HepG2 (cell line): ENCODE measurements at regions not wholly inside any gene's neighbourhood (a gene's known extent, or its start where the extent isn't known, plus 50 kb on each side); places are given as distances from the start of the nearest gene placed in this dataset.

Experiments
- ATAC-seq: fragments of 200-7000 bp; cut with Tn5 transposase; 3 replicates; pipeline ENCODE4 v1.9.1; 2020; ENCODE audit warnings: mild to moderate bottlenecking, moderate library complexity
- BruUV-seq: library from RNA; stranded (reverse); fragments of 400-500 nt; replicated peaks from 2 replicates; lab custom pipeline; 2021; lab: Mats Ljungman, UMichigan
- CTCF ChIA-PET: fragments of 300-600 bp; formaldehyde crosslinking; extraction: SDS; loops from one replicate; lab custom pipeline; 2021; ENCODE audit warnings: low total read pairs, inconsistent platforms, low intra/inter-chr PET ratio; lab: Yijun Ruan, JAX
- POLR2A ChIA-PET: fragments of 350-600 bp; sonication (Branson Sonifier 250); formaldehyde crosslinking; loops from one replicate; lab custom pipeline; 2020; ENCODE audit warnings: antibody characterized with exemption, inconsistent platforms; lab: Yijun Ruan, JAX
- DNase-seq: peaks from one replicate; pipeline ENCODE4 v3.0.0-alpha.2; 2015; ENCODE audit warnings: low spot score
- FAIRE-seq: peaks from 3 replicates; lab custom pipeline; 2011; peaks lifted over from hg19 to GRCh38; lab: Jason Lieb, UNC
- H2AFZ ChIP-seq: one replicate; pipeline ENCODE4 v1.6.1; 2011; ENCODE audit warnings: low read length, inconsistent platforms
- H3K27ac ChIP-seq: fragments of 300-600 bp; 3 replicates; pipeline ENCODE4 v1.8.0; 2011; ENCODE audit warnings: mixed run types, mild to moderate bottlenecking, mixed read lengths, low read length, inconsistent platforms; ENCODE audit not compliant: insufficient read depth; ENCODE audit errors: extremely low read length
- H3K27me3 ChIP-seq, 2 experiments: fragments of 200-600 bp in 1 of 2; 2 replicates in 1 of 2; 3 replicates in 1 of 2; pipeline versions ENCODE4 v1.6.0 to v1.8.0; 2011; ENCODE audit warnings: low read length in 2 of 2, mild to moderate bottlenecking in 2 of 2, moderate library complexity in 2 of 2, inconsistent platforms in 1 of 2; ENCODE audit not compliant: insufficient read depth in 2 of 2, control insufficient read depth in 1 of 2
- H3K36me3 ChIP-seq, 2 experiments: fragments of 200-600 bp in 1 of 2; replicated peaks in 1 of 2; 2 replicates in 1 of 2; 3 replicates in 1 of 2; pipeline versions ENCODE4 v1.5.1 to v1.8.0; 2011; ENCODE audit warnings: low read length in 2 of 2, inconsistent platforms in 1 of 2; ENCODE audit not compliant: insufficient read depth in 2 of 2, control insufficient read depth in 1 of 2
- H3K4me1 ChIP-seq: 2 replicates; pipeline ENCODE4 v1.5.1; 2012; ENCODE audit warnings: low read length, inconsistent platforms; ENCODE audit not compliant: insufficient read depth
- H3K4me2 ChIP-seq: 2 replicates; pipeline ENCODE4 v1.6.0; 2011; ENCODE audit warnings: low read depth, low read length, inconsistent platforms
- H3K4me3 ChIP-seq, 3 experiments: fragments of 200-600 bp in 1 of 3; sonication (generic), shearing (Covaris generic) in 1 of 3; replicated peaks in 1 of 3; 2 replicates each; pipeline ENCODE4 v1.5.1; 2011 to 2016; ENCODE audit warnings: low read length in 3 of 3, inconsistent platforms in 2 of 3, low read depth in 2 of 3, mild to moderate bottlenecking in 2 of 3, control low read depth in 1 of 3, mixed read lengths in 1 of 3; ENCODE audit not compliant: insufficient read depth in 1 of 3
- H3K79me2 ChIP-seq: one replicate; pipeline ENCODE4 v1.6.1; 2011; ENCODE audit warnings: low read length, inconsistent platforms; ENCODE audit not compliant: insufficient read depth
- H3K9ac ChIP-seq: 2 replicates; pipeline ENCODE4 v1.6.0; 2011; ENCODE audit warnings: mild to moderate bottlenecking, low read depth, low read length, inconsistent platforms; ENCODE audit not compliant: insufficient read depth
- H3K9me3 ChIP-seq: 2 replicates; pipeline ENCODE4 v1.5.1; 2012; ENCODE audit warnings: mild to moderate bottlenecking, low read length
- H4K20me1 ChIP-seq: 2 replicates; pipeline ENCODE4 v1.6.0; 2011; ENCODE audit warnings: inconsistent platforms, mild to moderate bottlenecking, low read length, moderate library complexity; ENCODE audit not compliant: insufficient read depth
- EP300 ChIP-seq, 3 experiments: sonication (generic) in 1 of 3; formaldehyde crosslinking in 1 of 3; IDR thresholded peaks; 2 replicates each; pipeline versions ENCODE4 v1.5.1 to v1.6.1; 2011 to 2020; ENCODE audit warnings: low read depth in 2 of 3, low read length in 2 of 3, borderline replicate concordance in 1 of 3, improper control_type of control experiment in 1 of 3, mild to moderate bottlenecking in 1 of 3, missing genetic modification reagents in 1 of 3, moderate library complexity in 1 of 3
- GATA4 ChIP-seq: sonication (generic); IDR thresholded peaks from 2 replicates; pipeline ENCODE4 v1.6.1; 2016; ENCODE audit warnings: antibody characterized with exemption, low read depth, borderline replicate concordance
- GLI4 ChIP-seq: sonication (generic); formaldehyde crosslinking; IDR thresholded peaks from 2 replicates; pipeline ENCODE4 v1.5.1; 2020; ENCODE audit warnings: missing genetic modification reagents, mild to moderate bottlenecking, moderate library complexity, borderline replicate concordance
- MEF2D ChIP-seq: sonication (generic); formaldehyde crosslinking; IDR thresholded peaks from 2 replicates; pipeline ENCODE4 v1.5.1; 2020; ENCODE audit warnings: mild to moderate bottlenecking, missing genetic modification reagents
- RNF2 ChIP-seq: fragments of 450-650 bp; conservative IDR thresholded peaks from 2 replicates; pipeline ENCODE4 v1.6.1; 2016; ENCODE audit warnings: low read depth
- SMAD3 ChIP-seq: sonication (generic); formaldehyde crosslinking; IDR thresholded peaks from 2 replicates; pipeline ENCODE4 v1.4.0; 2020; ENCODE audit warnings: missing genetic modification reagents
- SMARCC2 ChIP-seq: fragments of 450-650 bp; IDR thresholded peaks from 2 replicates; pipeline ENCODE4 v1.6.1; 2017; ENCODE audit warnings: antibody characterized with exemption, mild to moderate bottlenecking
- SNAI1 ChIP-seq: sonication (generic); formaldehyde crosslinking; IDR thresholded peaks from 2 replicates; pipeline ENCODE4 v1.5.0; 2020; ENCODE audit warnings: mild to moderate bottlenecking, missing genetic modification reagents, borderline replicate concordance
- TAF1 ChIP-seq: sonication (generic); formaldehyde crosslinking; IDR thresholded peaks from 2 replicates; pipeline ENCODE4 v1.4.0; 2020; ENCODE audit warnings: missing genetic modification reagents
- ZMYM3 ChIP-seq: sonication (generic); formaldehyde crosslinking; IDR thresholded peaks from 2 replicates; pipeline ENCODE4 v1.5.1; 2020; ENCODE audit warnings: mild to moderate bottlenecking, missing genetic modification reagents
- ZNF160 ChIP-seq: sonication (generic); formaldehyde crosslinking; IDR thresholded peaks from 2 replicates; pipeline ENCODE4 v1.8.0; 2022; ENCODE audit warnings: mild to moderate bottlenecking, inconsistent platforms, missing genetic modification reagents
- ZNF296 ChIP-seq: sonication (generic); formaldehyde crosslinking; conservative IDR thresholded peaks from 2 replicates; pipeline ENCODE4 v1.5.0; 2020; ENCODE audit warnings: mild to moderate bottlenecking, missing genetic modification reagents
- ZNF317 ChIP-seq: sonication (generic); formaldehyde crosslinking; IDR thresholded peaks from 2 replicates; pipeline ENCODE4 v1.5.0; 2020; ENCODE audit warnings: mild to moderate bottlenecking, missing genetic modification reagents
- ZNF432 ChIP-seq: sonication (generic); formaldehyde crosslinking; IDR thresholded peaks from 2 replicates; pipeline ENCODE4 v1.5.0; 2020; ENCODE audit warnings: missing genetic modification reagents, mild to moderate bottlenecking, borderline replicate concordance
- ZNF44 ChIP-seq: sonication (generic); formaldehyde crosslinking; IDR thresholded peaks from 2 replicates; pipeline ENCODE4 v1.5.1; 2020; ENCODE audit warnings: mild to moderate bottlenecking, missing genetic modification reagents
- WGBS: methylation state at CpG from one replicate; pipeline ENCODE4 v1.1.6; 2017; ENCODE audit warnings: low lambda C conversion rate; 5-methylcytosine and 5-hydroxymethylcytosine counted together
- in situ Hi-C: cut with HindIII; loops from 2 replicates; pipeline ENCODE4 v1.10.0; 2017; ENCODE audit warnings: low pct_unique_long_range_greater_than_20kb; ENCODE audit not compliant: extremely low pct_ligation_motif_present
- intact Hi-C: fragments of 100-400 bp; cut with micrococcal nuclease; formaldehyde crosslinking; loops from one replicate; pipeline ENCODE4 v1.10.0; 2022; ENCODE audit not compliant: unreplicated experiment
- TF ChIP-seq, protein P1 (sequence below): sonication (generic); formaldehyde crosslinking; IDR thresholded peaks from 2 replicates; pipeline ENCODE4 v1.5.1; 2020; ENCODE audit warnings: missing genetic modification reagents, mild to moderate bottlenecking, borderline replicate concordance

DNA sequence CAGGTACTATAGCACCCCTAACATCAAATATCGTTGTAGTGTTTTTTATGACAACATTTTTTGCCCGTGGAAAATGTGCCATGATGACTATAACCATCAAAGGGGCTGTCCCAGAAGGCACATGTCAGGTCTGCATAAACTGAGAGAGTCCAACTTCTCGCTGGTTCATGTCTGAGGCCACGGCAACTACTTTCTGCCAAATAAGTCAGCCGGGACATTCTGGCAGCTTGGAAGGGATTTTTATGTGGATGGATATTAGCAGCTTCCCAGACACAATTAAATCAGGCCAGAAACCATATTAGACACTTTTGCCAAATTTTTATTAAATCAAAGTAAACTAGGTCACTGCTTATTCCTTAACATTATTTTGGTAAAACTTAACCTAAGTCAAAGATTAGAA is 477.4 kb upstream of the FZD8 start:
- Histone ChIP-seq H3K4me2 (no peak overlapping the region), H3K9ac (no peak overlapping the region), H3K4me3 (no peak overlapping the region), H3K9me3 (no peaks in the 10 kb centered on the region), H4K20me1 (no peaks in the 10 kb centered on the region), H3K27ac (no peak overlapping the region), H3K36me3 (no peaks in the 10 kb centered on the region), H3K79me2 (no peaks in the 10 kb centered on the region), H3K27me3 (no peaks in the 10 kb centered on the region), H3K4me1 (no peaks in the 10 kb centered on the region), H2AFZ (no peak overlapping the region)
- no TSS peak for BruUV-seq
- POLR2A ChIA-PET = no interaction called here
- ATAC-seq (no peak), DNase-seq (no peak), FAIRE-seq (no peak)
- 3% methylated on average over 5 of the region's 5 CpGs for WGBS
- intact Hi-C loops = no loop called here
- CTCF ChIA-PET = no interaction called here
- no peak for TF ChIP-seq GLI4 (CRISPR knock-in tag)
- no peak for TF ChIP-seq ZNF296 (CRISPR knock-in tag)
- no peak for TF ChIP-seq SNAI1 (CRISPR knock-in tag)
- TF ChIP-seq, protein P1, sequence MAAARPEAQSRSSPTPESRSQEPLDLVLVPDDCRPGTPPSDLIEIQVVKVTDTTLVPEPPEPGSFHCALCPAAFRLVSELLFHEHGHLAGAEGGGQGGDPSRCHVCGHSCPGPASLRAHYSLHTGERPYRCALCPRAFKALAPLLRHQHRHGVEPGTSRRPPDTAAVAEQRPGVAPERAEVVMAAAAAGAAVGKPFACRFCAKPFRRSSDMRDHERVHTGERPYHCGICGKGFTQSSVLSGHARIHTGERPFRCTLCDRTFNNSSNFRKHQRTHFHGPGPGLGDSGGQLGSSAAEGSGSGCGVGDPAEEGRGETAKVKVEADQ (CRISPR knock-in tag) = no peak
- no peak for TF ChIP-seq ZNF44
- no peak for TF ChIP-seq MEF2D (CRISPR knock-in tag)
- no peak for TF ChIP-seq TAF1 (CRISPR knock-in tag)
- TF ChIP-seq ZNF432 (CRISPR knock-in tag) = no peak
- TF ChIP-seq EP300 (IDR thresholded peaks at IDR 0.05; ENCODE audit: low read depth in 2 of 2, low read length in 2 of 2) = no peak
- no peak for TF ChIP-seq EP300 (CRISPR knock-in tag; IDR thresholded peaks at IDR 0.05; ENCODE audit: borderline replicate concordance)
- TF ChIP-seq GATA4 = no peak
- no peak for TF ChIP-seq ZNF317 (CRISPR knock-in tag)
- TF ChIP-seq ZMYM3 (CRISPR knock-in tag) = no peak
- no peak for TF ChIP-seq RNF2
- TF ChIP-seq ZNF160 = no peak
- no peak for TF ChIP-seq SMARCC2
- TF ChIP-seq SMAD3 (CRISPR knock-in tag) = no peak
- in situ Hi-C loops = no loop called here
